DOHH2 (cell line): ENCODE measurements at regions not wholly inside any gene's neighbourhood (a gene's known extent, or its start where the extent isn't known, plus 50 kb on each side); places are given as distances from the start of the nearest gene placed in this dataset.

Experiments
- CTCF ChIP-seq: fragments of 200-600 bp; sonication (generic); IDR thresholded peaks from one replicate; pipeline ENCODE4 v1.5.1; 2014; ENCODE audit warnings: antibody characterized with exemption, mild to moderate bottlenecking, low read depth, low read length; ENCODE audit not compliant: poor library complexity, severe bottlenecking
- EZH2phosphoT487 ChIP-seq: fragments of 200-600 bp; sonication (generic); IDR thresholded peaks from 2 replicates; pipeline ENCODE4 v1.6.1; 2017; ENCODE audit warnings: borderline replicate concordance, mild to moderate bottlenecking, antibody characterized with exemption, low read length, moderate library complexity, mixed read lengths

- TF ChIP-seq CTCF, result no peak
- no peak for TF ChIP-seq EZH2phosphoT487
Observed at GRCh38 chr5:97434021-97434420, 251.0 kb upstream of the RIOK2 start.
